K562 (cell line): ENCODE measurements at regions not wholly inside any gene's neighbourhood (a gene's known extent, or its start where the extent isn't known, plus 50 kb on each side); places are given as distances from the start of the nearest gene placed in this dataset.

Source experiments
- ATAC-seq: fragments of 200-7000 bp; cut with Tn5 transposase; 3 replicates; pipeline ENCODE4 v1.9.1; 2020; ENCODE audit warnings: moderate library complexity
- BruUV-seq: library from RNA; stranded (reverse); fragments of 400-500 nt; replicated peaks from 2 replicates; lab custom pipeline; 2021; lab: Mats Ljungman, UMichigan
- CTCF ChIA-PET: fragments of 300-600 bp; formaldehyde crosslinking; extraction: SDS; loops from one replicate; lab custom pipeline; 2021; ENCODE audit warnings: low intra/inter-chr PET ratio; lab: Yijun Ruan, JAX
- POLR2A ChIA-PET: fragments of 300-600, 350-650 bp; sonication (Branson Sonifier 250); formaldehyde crosslinking; extraction: SDS; loops from one replicate; lab custom pipeline; 2021; ENCODE audit warnings: antibody characterized with exemption, inconsistent platforms; lab: Yijun Ruan, JAX
- DNase-seq, 4 experiments: peaks; one replicate each; pipeline versions ENCODE4 v3.0.0 to v3.0.0-alpha.2; 2011 to 2018; ENCODE audit warnings: low spot score in 3 of 4, mixed read lengths in 3 of 4; ENCODE audit errors: extremely low read depth in 1 of 4
- FAIRE-seq: peaks from 2 replicates; lab custom pipeline; 2011; peaks lifted over from hg19 to GRCh38; lab: Jason Lieb, UNC
- H2AFZ ChIP-seq: 2 replicates; pipeline ENCODE4 v1.6.0; 2011; ENCODE audit warnings: low read depth, low read length, control low read depth, inconsistent platforms
- H3K27ac ChIP-seq: fragments of 200-600 bp; 3 replicates; pipeline ENCODE4 v1.8.0; 2011; ENCODE audit warnings: low read depth, mild to moderate bottlenecking, control low read depth, inconsistent platforms, low read length, moderate library complexity, mixed read lengths; ENCODE audit errors: extremely low read depth
- H3K27me3 ChIP-seq, 2 experiments: fragments of 300-600 bp in 1 of 2; 2 replicates in 1 of 2; 3 replicates in 1 of 2; pipeline versions ENCODE4 v1.6.0 to v1.8.0; 2011; ENCODE audit warnings: inconsistent platforms in 2 of 2, low read length in 2 of 2, mild to moderate bottlenecking in 1 of 2, mixed read lengths in 1 of 2, moderate library complexity in 1 of 2; ENCODE audit not compliant: control insufficient read depth in 2 of 2, insufficient read depth in 2 of 2
- H3K36me3 ChIP-seq: fragments of 300-600 bp; 3 replicates; pipeline ENCODE4 v1.8.0; 2011; ENCODE audit warnings: mild to moderate bottlenecking, low read length, inconsistent platforms; ENCODE audit not compliant: control insufficient read depth, insufficient read depth
- H3K4me1 ChIP-seq, 2 experiments: fragments of 200-600 bp in 1 of 2; replicated peaks in 1 of 2; 2 replicates in 1 of 2; 3 replicates in 1 of 2; pipeline versions ENCODE4 v1.5.1 to v1.8.0; 2011; ENCODE audit warnings: inconsistent platforms in 2 of 2, low read length in 2 of 2, mild to moderate bottlenecking in 1 of 2, mixed read lengths in 1 of 2, moderate library complexity in 1 of 2; ENCODE audit not compliant: control insufficient read depth in 2 of 2, insufficient read depth in 2 of 2
- H3K4me2 ChIP-seq: 2 replicates; pipeline ENCODE4 v1.6.1; 2011; ENCODE audit warnings: low read length, control low read depth, inconsistent platforms, mixed read lengths; ENCODE audit not compliant: insufficient read depth
- H3K4me3 ChIP-seq: fragments of 200-600 bp; sonication (generic), shearing (Covaris generic); 2 replicates; pipeline ENCODE4 v1.5.1; 2016; ENCODE audit warnings: control low read depth, inconsistent platforms
- H3K79me2 ChIP-seq: fragments of 200-600 bp; 3 replicates; pipeline ENCODE4 v1.8.0; 2011; ENCODE audit warnings: low read length, inconsistent platforms; ENCODE audit not compliant: control insufficient read depth, insufficient read depth
- H3K9ac ChIP-seq, 2 experiments: 2 replicates each; pipeline versions ENCODE4 v1.6.0 to v1.6.1; 2011; ENCODE audit warnings: low read depth in 2 of 2, low read length in 2 of 2, control low read depth in 1 of 2, inconsistent platforms in 1 of 2, mild to moderate bottlenecking in 1 of 2, mixed read lengths in 1 of 2; ENCODE audit not compliant: insufficient read depth in 1 of 2
- H3K9me1 ChIP-seq: one replicate; pipeline ENCODE4 v1.6.0; 2011; ENCODE audit warnings: inconsistent platforms, mild to moderate bottlenecking, low read length, moderate library complexity; ENCODE audit not compliant: control insufficient read depth, insufficient read depth
- H3K9me3 ChIP-seq: replicated peaks from 2 replicates; pipeline ENCODE4 v1.5.1; 2011; ENCODE audit warnings: low read depth, low read length, inconsistent platforms; ENCODE audit not compliant: control insufficient read depth, insufficient read depth
- H4K20me1 ChIP-seq: replicated peaks from 2 replicates; pipeline ENCODE4 v1.6.1; 2011; ENCODE audit warnings: low read length, inconsistent platforms, mixed read lengths; ENCODE audit not compliant: control insufficient read depth, insufficient read depth
- CEBPG ChIP-seq, 3 experiments: fragments of 200-800 bp in 1 of 3; sonication (Bioruptor generic) in 1 of 3; sonication (generic) in 1 of 3; formaldehyde crosslinking in 1 of 3; IDR thresholded peaks in 2 of 3; conservative IDR thresholded peaks in 1 of 3; 2 replicates each; pipeline versions ENCODE4 v1.6.1 to v1.8.0; 2016 to 2022; ENCODE audit warnings: missing compliant biosample characterization in 2 of 3, missing genetic modification characterization in 2 of 3, mild to moderate bottlenecking in 1 of 3, missing genetic modification reagents in 1 of 3
- ILK ChIP-seq: fragments of 450-650 bp; IDR thresholded peaks from 2 replicates; pipeline ENCODE4 v1.6.1; 2016; ENCODE audit warnings: missing genetic modification characterization, low read depth, mild to moderate bottlenecking, missing compliant biosample characterization, moderate library complexity, borderline replicate concordance
- TAF15 ChIP-seq: fragments of 200-400 bp; formaldehyde crosslinking; IDR thresholded peaks from 2 replicates; pipeline ENCODE4 v1.6.1; 2017; ENCODE audit warnings: mild to moderate bottlenecking, low read depth, low read length, moderate library complexity
- TEAD1 ChIP-seq, 2 experiments: fragments of 450-650 bp in 1 of 2; sonication (generic) in 1 of 2; formaldehyde crosslinking; IDR thresholded peaks; 2 replicates each; pipeline versions ENCODE4 v1.4.0 to v1.8.0; 2020 to 2022; ENCODE audit warnings: mild to moderate bottlenecking in 2 of 2, missing genetic modification reagents in 1 of 2
- TEAD2 ChIP-seq: fragments of 450-650 bp; IDR thresholded peaks from 2 replicates; pipeline ENCODE4 v1.6.1; 2016; ENCODE audit warnings: missing genetic modification characterization, control low read depth, missing compliant biosample characterization
- YY1 ChIP-seq, 3 experiments: IDR thresholded peaks; 2 replicates each; pipeline ENCODE4 v1.6.1; 2011; ENCODE audit warnings: low read length in 2 of 3, mild to moderate bottlenecking in 2 of 3, moderate library complexity in 2 of 3, borderline replicate concordance in 1 of 3, control low read depth in 1 of 3, low read depth in 1 of 3; ENCODE audit not compliant: insufficient read depth in 3 of 3, insufficient replicate concordance in 2 of 3, control insufficient read depth in 1 of 3, insufficient read length in 1 of 3; ENCODE audit errors: extremely low read depth in 1 of 3
- ZBTB7A ChIP-seq: IDR thresholded peaks from 2 replicates; pipeline ENCODE4 v1.6.1; 2011; ENCODE audit warnings: low read depth, mild to moderate bottlenecking, low read length, moderate library complexity, borderline replicate concordance; ENCODE audit not compliant: control insufficient read depth
- ZKSCAN1 ChIP-seq: fragments of 150-350 bp; IDR thresholded peaks from 2 replicates; pipeline ENCODE4 v1.6.1; 2016; ENCODE audit warnings: low read depth, low read length
- ZNF197 ChIP-seq: fragments of 200-800 bp; sonication (Bioruptor generic); IDR thresholded peaks from 2 replicates; pipeline ENCODE4 v1.6.1; 2016; ENCODE audit warnings: low read depth, missing genetic modification characterization, missing compliant biosample characterization
- ZNF57 ChIP-seq: fragments of 450-650 bp; formaldehyde crosslinking; IDR thresholded peaks from 2 replicates; pipeline ENCODE4 v1.4.0; 2020; ENCODE audit warnings: mild to moderate bottlenecking, moderate library complexity
- WGBS: fragments of 100-300 bp; shearing (Covaris generic); methylation state at CpG from one replicate; pipeline ENCODE4 v1.1.6; 2016; ENCODE audit warnings: low coverage, mixed read lengths; ENCODE audit not compliant: insufficient coverage; ENCODE audit errors: missing lambda C conversion rate; 5-methylcytosine and 5-hydroxymethylcytosine counted together
- in situ Hi-C: fragments of 300-500 bp; cut with MboI; formaldehyde crosslinking; loops from 4 replicates; pipeline ENCODE4 v1.15.0; 2018; ENCODE audit warnings: inconsistent platforms, mixed read lengths
- intact Hi-C: fragments of 100-400 bp; cut with micrococcal nuclease; formaldehyde crosslinking; loops from 2 replicates; pipeline ENCODE4 v1.14.2; 2022

- intact Hi-C loops, result no loop called here
- DNase-seq, result no peak
- H3K27me3 ChIP-seq, result no peaks in the 10 kb centered on the region
- FAIRE-seq, result no peak
- 0% methylated on average over 3 of the region's 3 CpGs for WGBS
- no peaks in the 10 kb centered on the region for H3K4me1 ChIP-seq
- in situ Hi-C loops, result no loop called here
- no peak overlapping the region for H3K4me2 ChIP-seq
- H3K9me3 ChIP-seq, result no peaks in the 10 kb centered on the region; the same call in 1 of the 2 replicates
- POLR2A ChIA-PET, result no interaction called here
- H3K36me3 ChIP-seq, result no peaks in the 10 kb centered on the region
- TF ChIP-seq ZKSCAN1 (no peak), ILK (tag) (no peak), CEBPG (CRISPR knock-in tag; IDR thresholded peaks at IDR 0.05) (no peak), CEBPG (tag; conservative IDR thresholded peaks at IDR 0.05 in 1 of 2, IDR thresholded peaks at IDR 0.05 in 1 of 2) (no peak), TEAD2 (tag) (no peak), TEAD1 (CRISPR knock-in tag; IDR thresholded peaks at IDR 0.05) (no peak)
- H3K9ac ChIP-seq, result no peak overlapping the region
- CTCF ChIA-PET, result no interaction called here
- no peaks in the 10 kb centered on the region for H3K79me2 ChIP-seq
- no peak overlapping the region for H3K27ac ChIP-seq
- ATAC-seq, result no peak
- no TSS peak for BruUV-seq
- H3K9me1 ChIP-seq, result no peaks in the 10 kb centered on the region
- no peaks in the 10 kb centered on the region; the same call in 1 of the 2 replicates for H4K20me1 ChIP-seq
- no peak overlapping the region for H2AFZ ChIP-seq
- no peak overlapping the region for H3K4me3 ChIP-seq
Observed at GRCh38 chr1:162993846-162994245, 75.3 kb upstream of the RGS4 start.

- intact Hi-C loops, result no loop called here
- no peak for DNase-seq
Observed at GRCh38 chr1:162992945-162993344, 76.2 kb upstream of the RGS4 start.

More at GRCh38 chr1:162992945-162993344, 76.2 kb upstream of the RGS4 start:
- TF ChIP-seq ZNF57 (CRISPR knock-in tag) (no peak), ZBTB7A (no peak), ZNF197 (CRISPR knock-in tag) (no peak), TAF15 (no peak), ILK (tag) (no peak), YY1 (IDR thresholded peaks at IDR 0.05; ENCODE audit: borderline replicate concordance in 1 of 3, control insufficient read depth in 1 of 3, extremely low read depth in 1 of 3, insufficient read depth in 3 of 3, insufficient read length in 1 of 3, insufficient replicate concordance in 2 of 3, low read depth in 1 of 3, low read length in 2 of 3) (no peak)
- H3K79me2 ChIP-seq, result no peaks in the 10 kb centered on the region
- 5% methylated on average over 3 of the region's 3 CpGs for WGBS
- BruUV-seq, result no TSS peak
- no peak overlapping the region for H2AFZ ChIP-seq
- H3K9me1 ChIP-seq, result no peaks in the 10 kb centered on the region
- no peaks in the 10 kb centered on the region; the same call in 1 of the 2 replicates for H3K9me3 ChIP-seq
- H3K36me3 ChIP-seq, result no peaks in the 10 kb centered on the region
- ATAC-seq, result no peak
- no peak overlapping the region for H3K9ac ChIP-seq
- no peak overlapping the region for H3K4me2 ChIP-seq
- H3K27me3 ChIP-seq, result no peaks in the 10 kb centered on the region; a peak in 1 of 5 replicates
- in situ Hi-C loops, result no loop called here
- H3K4me3 ChIP-seq, result no peak overlapping the region
- FAIRE-seq, result no peak
- CTCF ChIA-PET, result no interaction called here
- no peaks in the 10 kb centered on the region for H3K4me1 ChIP-seq
- H4K20me1 ChIP-seq, result no peaks in the 10 kb centered on the region; the same call in 1 of the 2 replicates
- no peak overlapping the region for H3K27ac ChIP-seq
- POLR2A ChIA-PET, result no interaction called here
